ENCODE measurements at regions not wholly inside any gene's neighbourhood (a gene's known extent, or its start where the extent isn't known, plus 50 kb on each side); places are given as distances from the start of the nearest gene placed in this dataset.

GRCh38 chr10:8439040-8439439, 384.6 kb downstream of the GATA3 start:
- DNase-seq, result no peak

- DNase-seq, result peak; percentile 6 to 17
Observed at GRCh38 chr10:8444630-8445029, 390.1 kb downstream of the GATA3 start.

- no peak for DNase-seq
Observed at GRCh38 chr10:8445353-8445752, 390.9 kb downstream of the GATA3 start.

GRCh38 chr10:8449909-8450308, 395.4 kb downstream of the GATA3 start:
- no peak for DNase-seq

GRCh38 chr10:8453587-8453986, 399.1 kb downstream of the GATA3 start:
- DNase-seq, result no peak

GRCh38 chr10:8454357-8454756, 399.9 kb downstream of the GATA3 start:
- DNase-seq, result no peak

- no peak for DNase-seq
Observed at GRCh38 chr10:8455181-8455580, 400.7 kb downstream of the GATA3 start.

GRCh38 chr10:8456386-8456785, 401.9 kb downstream of the GATA3 start:
- DNase-seq, result no peak

GRCh38 chr10:8460626-8461025, 406.1 kb downstream of the GATA3 start:
- DNase-seq, result no peak

GRCh38 chr10:8462565-8462964, 408.1 kb downstream of the GATA3 start:
- no peak for DNase-seq

GRCh38 chr10:8463853-8464252, 409.4 kb downstream of the GATA3 start:
- DNase-seq, result no peak

- DNase-seq, result no peak
Observed at GRCh38 chr10:8468477-8468876, 414.0 kb downstream of the GATA3 start.

- no peak for DNase-seq
Observed at GRCh38 chr10:8473205-8473604, 418.7 kb downstream of the GATA3 start.

GRCh38 chr10:8477300-8477699, 422.8 kb downstream of the GATA3 start:
- DNase-seq, result no peak

GRCh38 chr10:8481718-8482504, 427.4 kb downstream of the GATA3 start:
- no peak for DNase-seq

GRCh38 chr10:8485032-8485431, 430.5 kb downstream of the GATA3 start:
- DNase-seq, result no peak

- DNase-seq, result no peak
Observed at GRCh38 chr10:8487346-8487745, 432.9 kb downstream of the GATA3 start.

GRCh38 chr10:8489232-8489631, 434.7 kb downstream of the GATA3 start:
- no peak for DNase-seq

GRCh38 chr10:8489823-8490222, 435.3 kb downstream of the GATA3 start:
- no peak for DNase-seq

- no peak for DNase-seq
Observed at GRCh38 chr10:8498290-8498689, 443.8 kb downstream of the GATA3 start.

- no peak for DNase-seq
Observed at GRCh38 chr10:8498881-8499280, 444.4 kb downstream of the GATA3 start.

- no peak for DNase-seq
Observed at GRCh38 chr10:8499312-8499711, 444.8 kb downstream of the GATA3 start.

- no peak for DNase-seq
Observed at GRCh38 chr10:8499752-8500390, 445.4 kb downstream of the GATA3 start.

- no peak for DNase-seq
Observed at GRCh38 chr10:8502573-8502972, 448.1 kb downstream of the GATA3 start.

- DNase-seq, result no peak
Observed at GRCh38 chr10:8504499-8504898, 450.0 kb downstream of the GATA3 start.

Measured in activated CD4-positive, alpha-beta T cell treated with anti-CD3 and anti-CD28 coated beads, Interleukin-2, amount 50 U/mL, for 4 hours (primary cell).